ENCODE measurements at regions not wholly inside any gene's neighbourhood (a gene's known extent, or its start where the extent isn't known, plus 50 kb on each side); places are given as distances from the start of the nearest gene placed in this dataset.

DNA sequence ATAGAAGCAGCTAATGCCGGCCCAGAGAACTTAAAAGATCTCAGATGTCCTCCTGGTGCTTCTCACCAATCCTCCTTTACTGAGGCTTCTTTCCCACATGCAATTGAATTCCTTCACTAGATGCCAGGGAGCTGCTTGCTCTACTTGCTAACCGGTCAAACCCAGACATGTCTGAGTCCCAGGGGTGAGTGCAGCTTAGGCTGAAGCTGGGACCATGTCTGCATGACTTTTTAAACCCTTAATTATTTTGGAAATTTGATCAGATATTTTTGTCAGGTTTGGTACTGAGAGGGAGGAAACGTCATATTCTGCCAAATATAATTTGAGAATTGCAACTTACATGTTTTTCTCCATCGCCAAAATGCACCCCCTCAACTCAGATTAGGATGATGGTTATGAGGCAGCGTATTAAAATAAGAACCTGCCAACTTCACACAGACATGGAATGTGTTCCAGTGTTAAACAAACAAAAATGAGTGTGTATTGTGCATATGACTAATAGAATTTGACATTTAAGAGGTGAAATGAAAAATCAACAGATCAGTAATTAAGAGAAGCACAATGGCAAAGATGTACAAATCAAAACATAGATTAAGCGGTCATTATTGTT is 529.5 kb downstream of the ETS1 start:
- Histone ChIP-seq H3K4me1 (ENCODE audit: control insufficient read depth, low read length) (no peaks in the 10 kb centered on the region), H3K4me3 (ENCODE audit: low read length) (no peak overlapping the region), H4K20me1 (ENCODE audit: control insufficient read depth, insufficient read depth, low read depth, low read length) (no peaks in the 10 kb centered on the region), H3K36me3 (ENCODE audit: control insufficient read depth, low read length) (no peaks in the 10 kb centered on the region), H3K79me2 (ENCODE audit: control insufficient read depth, low read length) (no peaks in the 10 kb centered on the region), H3F3A (ENCODE audit: control insufficient read depth, insufficient read depth) (no peaks in the 10 kb centered on the region), H3K27ac (ENCODE audit: low read depth, low read length) (no peak overlapping the region), H3K27me3 (ENCODE audit: control insufficient read depth, low read length) (peaks cover 9% of the 10 kb centered on the region), H3K9me3 (ENCODE audit: control insufficient read depth, insufficient read depth, low read length) (no peaks in the 10 kb centered on the region), H3K9me2 (replicated peaks; ENCODE audit: control insufficient read depth, low read length) (no peaks in the 10 kb centered on the region), H3K4me2 (ENCODE audit: low read length) (no peak overlapping the region)
- TF ChIP-seq CTCF (IDR thresholded peaks at IDR 0.05; ENCODE audit: low read depth, low read length, poor library complexity, severe bottlenecking) (no peak), EZH2phosphoT487 (IDR thresholded peaks at IDR 0.05; ENCODE audit: borderline replicate concordance, low read length) (no peak)

DNA sequence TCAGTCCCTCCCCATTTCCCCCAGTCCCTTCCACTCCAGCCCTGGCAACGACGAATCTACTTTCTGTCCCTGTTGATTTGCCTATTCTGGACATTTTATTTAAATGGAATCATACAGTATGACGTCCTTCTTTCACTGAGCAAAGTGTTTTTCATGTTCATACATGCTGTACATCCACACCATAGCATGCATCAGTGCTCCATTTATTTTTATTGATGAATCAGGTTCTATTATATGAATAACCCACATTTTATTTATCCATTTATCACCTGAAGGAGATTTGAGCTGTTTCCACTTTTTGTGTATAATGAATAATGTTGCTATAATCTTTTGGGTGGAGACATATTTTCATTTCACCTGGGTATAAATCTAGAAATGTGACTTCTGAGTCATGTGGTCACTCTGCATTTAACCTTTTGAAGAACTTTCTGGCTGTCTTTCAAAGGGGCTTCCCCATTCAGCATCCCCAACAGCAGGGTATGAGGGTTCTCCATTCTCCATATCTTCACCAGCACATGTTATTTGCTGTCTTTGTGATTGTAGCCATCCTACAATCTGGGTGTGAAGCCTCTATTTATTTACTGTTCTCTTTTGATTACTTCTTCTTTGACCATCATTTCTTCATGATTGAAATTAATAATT is 531.7 kb downstream of the ETS1 start:
- TF ChIP-seq CTCF (IDR thresholded peaks at IDR 0.05; ENCODE audit: low read depth, low read length, poor library complexity, severe bottlenecking): no peak
- no peak for TF ChIP-seq EZH2phosphoT487 (IDR thresholded peaks at IDR 0.05; ENCODE audit: borderline replicate concordance, low read length)
- H3K4me2 ChIP-seq (ENCODE audit: low read length): no peak overlapping the region
- no peak overlapping the region for H3K4me3 ChIP-seq (ENCODE audit: low read length)
- no peaks in the 10 kb centered on the region for H3K79me2 ChIP-seq (ENCODE audit: control insufficient read depth, low read length)
- no peaks in the 10 kb centered on the region for H3K4me1 ChIP-seq (ENCODE audit: control insufficient read depth, low read length)
- H3K27me3 ChIP-seq (ENCODE audit: control insufficient read depth, low read length): peaks cover 9% of the 10 kb centered on the region
- no peaks in the 10 kb centered on the region for H3K36me3 ChIP-seq (ENCODE audit: control insufficient read depth, low read length)
- H3K9me3 ChIP-seq (ENCODE audit: control insufficient read depth, insufficient read depth, low read length): no peaks in the 10 kb centered on the region
- no peaks in the 10 kb centered on the region for H3K9me2 ChIP-seq (replicated peaks; ENCODE audit: control insufficient read depth, low read length)
- H3F3A ChIP-seq (ENCODE audit: control insufficient read depth, insufficient read depth): no peaks in the 10 kb centered on the region
- H4K20me1 ChIP-seq (ENCODE audit: control insufficient read depth, insufficient read depth, low read depth, low read length): no peaks in the 10 kb centered on the region
- no peak overlapping the region for H3K27ac ChIP-seq (ENCODE audit: low read depth, low read length)

DNA sequence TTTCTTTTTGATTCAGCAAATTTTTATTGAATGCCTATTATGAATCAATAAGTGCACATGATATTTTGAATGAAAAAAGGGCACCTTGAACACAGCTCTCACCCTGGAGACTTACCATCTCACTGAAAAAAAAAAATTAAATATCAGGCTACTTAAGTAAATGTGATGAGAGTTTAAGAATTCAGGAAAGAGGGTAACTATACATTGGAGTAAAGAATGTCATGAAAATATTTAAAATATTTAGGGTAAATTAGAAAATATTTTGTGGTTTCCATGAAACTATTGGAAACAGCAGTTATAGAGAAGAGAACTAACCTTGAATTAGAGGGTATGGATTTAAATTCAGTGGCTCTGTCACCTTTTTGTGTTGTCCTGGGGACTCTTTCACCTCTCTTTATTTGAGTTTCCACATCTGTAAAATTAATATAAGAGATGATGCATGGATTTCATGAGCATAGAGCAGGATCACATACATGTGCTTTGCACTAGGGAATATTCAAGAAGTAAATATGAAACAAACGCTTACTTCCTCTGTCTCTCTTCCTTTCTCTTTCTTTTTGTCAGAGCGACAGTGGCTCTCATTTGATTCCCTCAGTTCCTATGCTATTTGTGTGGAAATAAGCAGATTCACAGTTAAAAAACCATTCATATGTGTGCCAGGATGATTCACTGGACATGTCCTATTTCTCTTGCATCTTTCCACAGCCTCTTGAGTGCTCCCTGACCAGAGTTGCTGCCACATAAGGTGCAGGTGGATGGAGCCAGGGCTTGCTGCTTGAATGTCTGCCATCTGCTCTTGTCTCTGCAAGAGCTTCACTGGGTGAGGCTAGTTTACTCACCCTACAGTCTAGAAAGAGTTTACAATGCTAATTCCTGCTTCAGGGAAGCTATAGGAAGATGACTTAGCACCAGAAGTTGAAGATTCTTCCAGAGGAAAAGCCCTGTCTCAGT is 533.1 kb downstream of the ETS1 start:
- no peaks in the 10 kb centered on the region for H3K4me1 ChIP-seq (ENCODE audit: control insufficient read depth, low read length)
- no peaks in the 10 kb centered on the region for H3F3A ChIP-seq (ENCODE audit: control insufficient read depth, insufficient read depth)
- H4K20me1 ChIP-seq (ENCODE audit: control insufficient read depth, insufficient read depth, low read depth, low read length): no peaks in the 10 kb centered on the region
- H3K79me2 ChIP-seq (ENCODE audit: control insufficient read depth, low read length): no peaks in the 10 kb centered on the region
- H3K27me3 ChIP-seq (ENCODE audit: control insufficient read depth, low read length): peaks cover 6% of the 10 kb centered on the region
- TF ChIP-seq CTCF (IDR thresholded peaks at IDR 0.05; ENCODE audit: low read depth, low read length, poor library complexity, severe bottlenecking): no peak
- TF ChIP-seq EZH2phosphoT487 (IDR thresholded peaks at IDR 0.05; ENCODE audit: borderline replicate concordance, low read length): no peak
- H3K9me3 ChIP-seq (ENCODE audit: control insufficient read depth, insufficient read depth, low read length): no peaks in the 10 kb centered on the region
- H3K9me2 ChIP-seq (replicated peaks; ENCODE audit: control insufficient read depth, low read length): no peaks in the 10 kb centered on the region
- no peaks in the 10 kb centered on the region for H3K36me3 ChIP-seq (ENCODE audit: control insufficient read depth, low read length)
- H3K27ac ChIP-seq (ENCODE audit: low read depth, low read length): no peak overlapping the region
- H3K4me3 ChIP-seq (ENCODE audit: low read length): no peak overlapping the region
- H3K4me2 ChIP-seq (ENCODE audit: low read length): no peak overlapping the region

All from DOHH2 (cell line).